ENCODE measurements at regions not wholly inside any gene's neighbourhood (a gene's known extent, or its start where the extent isn't known, plus 50 kb on each side); places are given as distances from the start of the nearest gene placed in this dataset.

DNA sequence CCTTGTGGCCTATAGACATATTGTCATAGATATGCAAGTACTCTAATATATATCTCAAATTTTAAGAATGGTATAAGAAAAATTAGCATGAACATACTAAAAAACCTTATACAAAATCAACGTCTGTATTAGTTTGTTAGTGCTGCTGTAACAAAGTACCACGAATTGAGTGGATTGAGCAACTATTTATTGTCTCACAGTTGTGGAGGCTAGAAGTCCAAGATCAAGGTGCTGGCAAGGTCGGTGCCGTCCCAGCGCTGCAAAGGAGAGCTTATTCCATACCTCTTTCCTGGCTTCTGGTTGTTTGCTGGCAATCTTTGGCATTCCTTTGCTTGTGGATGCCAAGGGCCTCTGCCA is 317.6 kb upstream of the FERMT1 start (continued):
- TF ChIP-seq SUZ12 (IDR thresholded peaks at IDR 0.05; ENCODE audit: low read length): no peak
- no peak for TF ChIP-seq TAF1 (IDR thresholded peaks at IDR 0.05; ENCODE audit: low read depth, low read length)
- no peak for TF ChIP-seq RFX5 (IDR thresholded peaks at IDR 0.05; ENCODE audit: borderline replicate concordance, low read depth, low read length)
- TF ChIP-seq CBX5 (IDR thresholded peaks at IDR 0.05; ENCODE audit: low read depth, low read length): no peak
